Daoy (cell line): ENCODE measurements at regions not wholly inside any gene's neighbourhood (a gene's known extent, or its start where the extent isn't known, plus 50 kb on each side); places are given as distances from the start of the nearest gene placed in this dataset.
"Not testable (repeated sequence)": the region's sequence is repeated elsewhere in the genome, so short reads cannot be mapped to it uniquely, and the experiment has no call there.

Source experiments
- DNase-seq: peaks from one replicate; pipeline ENCODE4 v3.0.0-alpha.2; 2015; ENCODE audit warnings: low read depth

DNA sequence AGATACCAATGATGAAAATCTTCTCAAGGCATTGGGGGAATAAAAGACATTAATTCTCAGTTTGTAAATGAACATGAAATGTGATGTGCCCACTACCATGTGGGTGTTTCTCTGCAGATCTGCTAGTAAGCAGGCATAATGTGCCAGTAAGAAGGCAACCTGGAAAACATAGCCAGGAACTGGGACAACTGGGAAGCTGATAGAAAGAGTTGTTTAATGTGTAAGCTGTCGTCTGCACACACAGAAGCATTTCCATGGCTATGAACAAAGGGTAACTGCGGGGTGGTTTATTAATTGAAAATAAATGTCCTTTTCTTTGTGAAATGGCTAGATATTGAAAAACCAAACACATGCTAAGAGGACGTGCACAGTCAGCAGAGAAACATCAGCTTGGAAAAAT lies 52.0 kb downstream of the ZC3H11B start:
- no peak for DNase-seq

GRCh38 chr1:219559899-219560298 lies 53.0 kb downstream of the ZC3H11B start:
- no peak for DNase-seq

DNA sequence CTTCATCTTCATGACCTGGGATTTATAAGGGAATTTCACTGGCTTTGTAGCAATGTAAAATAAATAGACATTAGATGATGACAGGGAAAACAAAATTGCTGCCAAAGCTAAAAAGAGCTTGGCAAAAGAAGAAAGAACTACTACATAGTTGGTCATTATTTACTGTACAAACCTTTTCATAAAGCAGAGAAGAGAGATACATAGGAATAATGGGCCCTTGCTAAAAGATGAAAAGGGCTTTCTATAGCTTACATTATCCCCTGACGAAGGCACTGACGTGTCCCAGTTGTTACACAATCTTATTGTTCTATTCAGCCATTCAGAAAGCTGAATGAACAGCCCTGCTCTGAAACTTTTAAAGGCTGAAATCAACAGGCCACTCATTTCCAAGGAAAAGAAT lies 57.1 kb downstream of the ZC3H11B start:
- DNase-seq, result peak; percentile 23

GRCh38 chr1:219555031-219555692 lies 57.7 kb downstream of the ZC3H11B start:
- DNase-seq, result peak; percentile 65

DNA sequence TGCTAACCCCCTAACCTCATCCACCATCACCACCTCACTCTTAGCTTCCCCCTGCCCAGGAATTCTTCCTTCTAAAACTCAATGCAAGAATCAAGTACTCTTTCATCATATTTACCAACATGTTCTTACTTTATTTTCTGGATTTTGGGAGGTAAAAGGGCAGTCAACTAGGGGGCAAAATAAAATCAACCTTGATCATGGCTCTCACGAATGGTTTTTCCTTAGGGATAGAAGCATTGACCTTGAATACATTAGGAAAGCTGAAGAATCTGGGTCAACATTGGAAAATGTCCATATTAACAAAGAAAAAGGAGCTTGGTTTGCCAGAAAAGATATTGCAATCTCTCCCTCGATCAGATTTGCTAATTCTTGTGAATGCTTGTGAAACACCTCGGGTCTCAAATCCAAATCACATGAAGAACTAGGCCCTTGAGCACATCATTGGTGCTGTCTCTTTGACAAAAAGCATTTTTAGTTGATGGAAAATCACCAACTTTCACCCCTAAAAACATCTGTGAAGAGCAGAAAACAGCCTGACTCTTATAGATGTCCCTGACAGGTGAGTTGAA lies 58.9 kb downstream of the ZC3H11B start:
- no peak for DNase-seq

DNA sequence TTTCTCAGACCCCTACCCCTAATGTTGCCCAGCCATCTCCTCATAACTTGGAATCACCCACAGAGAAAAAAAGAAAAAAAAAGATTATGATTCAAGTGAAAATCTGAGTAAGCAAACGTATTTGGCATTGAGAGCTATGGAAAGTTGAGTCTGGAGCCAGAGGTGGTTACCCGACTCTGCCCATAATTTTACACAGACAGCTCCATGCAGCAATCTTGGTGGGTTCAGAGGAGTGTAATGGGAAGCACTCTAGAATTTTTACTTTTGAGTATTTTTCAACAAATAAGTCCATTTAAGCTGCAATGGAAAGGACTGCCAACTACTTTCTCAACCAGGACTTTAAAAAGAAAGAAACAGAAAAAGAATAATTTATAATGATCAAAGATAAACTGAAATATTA lies 62.7 kb downstream of the ZC3H11B start:
- DNase-seq, result no peak

- no peak for DNase-seq
Observed at GRCh38 chr1:219549215-219549614, 63.7 kb downstream of the ZC3H11B start.

DNA sequence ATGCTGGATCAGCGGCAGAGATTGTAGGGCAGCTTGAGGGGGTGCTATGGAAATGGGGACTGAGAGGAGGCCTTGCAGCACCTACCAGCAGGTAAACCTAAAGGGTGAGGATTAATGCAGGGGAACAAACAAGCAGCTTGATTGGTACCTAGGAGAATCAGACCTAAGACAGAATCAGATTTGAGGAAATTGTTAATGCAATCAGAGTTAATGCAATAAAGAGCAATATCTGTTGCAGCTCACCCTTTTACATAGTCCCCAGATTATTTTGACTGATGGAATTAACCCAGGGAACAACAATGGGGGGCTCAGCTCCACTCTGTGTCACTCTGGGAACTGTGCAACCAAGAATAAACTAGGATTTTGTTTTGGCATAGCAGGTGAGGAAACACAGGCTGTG lies 64.5 kb downstream of the ZC3H11B start:
- no peak for DNase-seq

DNA sequence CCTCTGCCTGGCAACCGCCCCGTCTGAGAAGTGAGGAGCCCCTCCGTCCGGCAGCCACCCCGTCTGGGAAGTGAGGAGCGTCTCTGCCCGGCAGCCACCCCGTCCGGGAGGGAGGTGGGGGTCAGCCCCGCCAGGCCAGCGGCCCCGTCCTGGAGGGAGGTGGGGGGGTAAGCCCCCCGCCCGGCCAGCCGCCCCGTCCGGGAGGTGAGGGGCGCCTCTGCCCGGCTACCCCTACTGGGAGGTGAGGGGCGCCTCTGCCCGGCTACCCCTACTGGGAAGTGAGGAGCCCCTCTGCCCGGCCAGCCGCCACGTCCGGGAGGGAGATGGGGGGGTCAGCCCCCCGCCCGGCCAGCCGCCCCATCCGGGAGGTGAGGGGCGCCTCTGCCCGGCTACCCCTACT lies 67.1 kb downstream of the ZC3H11B start:
- DNase-seq, result not testable (repeated sequence)

GRCh38 chr1:219544163-219544846 lies 68.6 kb downstream of the ZC3H11B start:
- no peak for DNase-seq

- peak; percentile 41 for DNase-seq
Observed at GRCh38 chr1:219542828-219543518, 69.9 kb downstream of the ZC3H11B start.

DNA sequence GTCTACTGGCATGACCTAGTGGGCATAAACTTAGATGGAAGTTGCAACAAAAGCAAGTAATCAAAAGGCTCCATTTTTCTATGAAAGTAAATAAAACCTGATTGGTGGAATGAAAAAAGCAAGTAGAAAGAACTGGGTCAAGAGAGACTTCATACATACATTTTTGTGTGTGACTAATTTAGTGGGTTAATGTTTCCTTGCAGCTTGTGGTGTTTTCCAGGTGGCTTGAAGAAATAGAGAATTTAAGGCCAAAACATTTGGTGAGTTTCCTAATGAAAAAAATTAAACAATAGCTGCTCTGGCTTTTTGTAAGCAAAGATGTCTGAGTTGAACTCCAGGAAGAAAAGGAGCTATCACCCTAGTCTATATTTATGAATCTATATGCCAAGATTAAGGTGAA lies 71.0 kb downstream of the ZC3H11B start:
- DNase-seq, result no peak

DNA sequence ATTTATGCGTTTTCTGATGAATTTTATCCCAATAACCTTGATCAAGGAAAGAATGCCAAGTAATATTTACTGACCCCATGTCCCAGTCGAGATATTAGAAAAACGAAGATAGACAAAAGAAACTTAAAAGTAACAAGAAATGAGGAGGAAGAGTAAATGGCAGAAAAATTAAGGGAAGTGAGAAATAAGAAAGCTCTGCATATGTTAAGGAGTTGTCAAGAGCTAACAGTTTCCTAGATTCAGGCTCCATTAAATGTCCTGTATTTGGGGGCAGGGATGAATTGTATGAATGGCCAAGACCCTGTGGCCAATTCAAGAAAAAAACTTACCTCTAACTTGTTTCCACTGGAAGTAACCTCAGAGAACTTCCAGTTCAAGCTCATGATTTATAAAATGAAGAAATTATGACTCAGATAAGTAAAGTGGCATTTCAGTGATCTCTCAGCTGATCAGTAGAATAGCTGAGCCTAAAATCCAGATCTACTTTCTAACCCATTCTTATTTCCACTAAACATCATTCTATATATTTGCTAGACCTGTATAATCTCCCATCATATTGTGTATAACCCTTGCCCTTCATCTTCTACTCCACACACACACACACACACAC lies 73.2 kb downstream of the ZC3H11B start:
- DNase-seq, result no peak

DNA sequence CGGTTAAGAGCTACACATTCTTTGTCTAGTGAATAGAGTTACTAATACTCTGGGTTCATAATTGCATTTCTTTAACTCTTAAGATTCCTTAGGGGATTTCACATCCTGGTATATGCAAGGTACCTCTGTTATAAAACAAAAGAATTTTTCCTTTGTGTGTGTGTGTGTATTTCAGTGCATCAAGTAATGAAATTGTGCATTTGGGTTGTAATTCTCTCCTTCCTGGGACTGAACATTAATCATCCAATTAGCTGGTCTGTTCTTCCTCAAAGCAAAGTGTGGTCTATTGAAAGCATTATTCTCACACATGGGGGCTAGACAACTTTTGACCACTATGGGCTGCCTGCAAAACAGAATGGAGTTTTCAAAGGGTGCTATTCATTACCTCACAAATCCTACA lies 74.0 kb downstream of the ZC3H11B start:
- DNase-seq, result no peak

- no peak for DNase-seq
Observed at GRCh38 chr1:219537223-219537631, 75.7 kb downstream of the ZC3H11B start.

GRCh38 chr1:219536038-219536437 lies 76.9 kb downstream of the ZC3H11B start:
- DNase-seq, result no peak

- no peak for DNase-seq
Observed at GRCh38 chr1:219534991-219535390, 77.9 kb downstream of the ZC3H11B start.

DNA sequence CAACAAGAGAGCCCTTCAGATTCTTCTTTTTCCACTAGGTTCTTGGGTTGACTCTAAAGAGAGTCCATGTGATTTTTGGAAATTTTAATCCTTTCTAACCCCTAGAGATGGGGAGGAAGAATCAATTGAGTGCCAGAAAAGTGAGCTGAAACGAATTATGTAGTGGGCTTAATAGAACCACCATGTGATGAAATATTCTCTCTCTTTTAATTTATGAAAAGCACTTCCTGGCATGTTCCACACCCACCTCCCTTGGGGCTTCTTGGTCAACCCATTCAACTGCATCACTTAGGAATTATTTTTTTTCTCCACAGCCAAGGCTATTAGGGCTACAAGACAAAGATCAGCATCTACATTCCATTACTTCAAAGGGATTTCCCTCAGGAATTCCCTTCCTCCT lies 79.6 kb downstream of the ZC3H11B start:
- DNase-seq, result no peak

DNA sequence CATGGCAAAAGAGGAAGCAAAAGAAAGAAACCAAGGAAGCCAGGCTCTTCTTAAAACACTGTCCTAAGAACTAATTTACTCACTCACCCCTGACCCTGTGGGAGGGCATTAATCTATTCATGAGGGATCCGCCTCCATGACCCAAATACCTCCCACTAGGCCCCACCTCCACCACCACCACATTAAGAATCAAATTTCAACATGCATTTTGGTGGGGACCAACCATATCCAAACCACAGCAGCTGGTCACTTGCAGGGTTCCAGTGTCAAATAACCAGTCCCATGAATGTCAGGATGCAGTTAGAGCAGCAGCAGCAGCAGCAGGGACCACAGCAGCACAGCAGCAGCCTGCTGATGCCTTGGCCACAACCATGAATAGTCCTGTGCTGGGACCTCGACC lies 83.8 kb downstream of the ZC3H11B start:
- peak; percentile 18 for DNase-seq

- DNase-seq, result no peak
Observed at GRCh38 chr1:219528633-219529032, 84.3 kb downstream of the ZC3H11B start.

DNA sequence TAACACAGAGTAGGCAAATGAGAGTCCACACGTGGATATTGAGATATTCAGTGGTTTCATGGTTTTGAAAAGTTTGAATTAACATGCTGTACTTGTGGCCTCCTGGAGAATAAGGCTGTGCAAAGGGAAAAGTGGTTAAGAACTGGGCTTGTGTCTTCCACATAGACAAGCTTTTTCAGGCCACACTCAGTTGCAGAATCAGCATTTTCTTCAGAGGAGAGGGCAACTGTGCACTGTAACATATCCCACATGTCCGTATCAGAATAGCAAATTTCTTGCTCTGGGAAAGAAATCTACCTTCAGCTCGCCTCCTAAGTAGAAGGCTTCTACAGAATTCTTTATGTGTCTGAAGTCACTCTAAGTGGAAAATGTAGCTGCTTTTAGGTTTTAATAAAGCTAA lies 84.9 kb downstream of the ZC3H11B start:
- no peak for DNase-seq

- no peak for DNase-seq
Observed at GRCh38 chr1:219526074-219526473, 86.8 kb downstream of the ZC3H11B start.
